Renal cortical epithelial cell (primary cell): ENCODE measurements at regions not wholly inside any gene's neighbourhood (a gene's known extent, or its start where the extent isn't known, plus 50 kb on each side); places are given as distances from the start of the nearest gene placed in this dataset.

Experiments
- DNase-seq: peaks from one replicate; pipeline ENCODE4 v3.0.0-alpha.2; 2011; ENCODE audit warnings: low read depth

GRCh38 chrX:39536211-39536610, 561.5 kb downstream of the BCOR start:
- no peak for DNase-seq

GRCh38 chrX:39541881-39542280, 555.9 kb downstream of the BCOR start:
- DNase-seq = no peak

GRCh38 chrX:39542316-39542715, 555.4 kb downstream of the BCOR start:
- no peak for DNase-seq

- DNase-seq = no peak
Measured at GRCh38 chrX:39550795-39551361, 546.9 kb downstream of the BCOR start.

- no peak for DNase-seq
Measured at GRCh38 chrX:39551762-39552161, 546.0 kb downstream of the BCOR start.

- no peak for DNase-seq
Measured at GRCh38 chrX:39555431-39555830, 542.3 kb downstream of the BCOR start.

GRCh38 chrX:39556056-39556455, 541.7 kb downstream of the BCOR start:
- DNase-seq = no peak

- DNase-seq = peak; percentile 23
Measured at GRCh38 chrX:39559229-39559628, 538.5 kb downstream of the BCOR start.

GRCh38 chrX:39560271-39560670, 537.5 kb downstream of the BCOR start:
- no peak for DNase-seq

GRCh38 chrX:39563178-39563577, 534.6 kb downstream of the BCOR start:
- DNase-seq = no peak

- DNase-seq = no peak
Measured at GRCh38 chrX:39564751-39565150, 533.0 kb downstream of the BCOR start.

- DNase-seq = no peak
Measured at GRCh38 chrX:39574178-39574577, 523.6 kb downstream of the BCOR start.

GRCh38 chrX:39576041-39576872, 521.5 kb downstream of the BCOR start:
- no peak for DNase-seq

- DNase-seq = no peak
Measured at GRCh38 chrX:39577206-39577984, 520.4 kb downstream of the BCOR start.

- DNase-seq = no peak
Measured at GRCh38 chrX:39577985-39578869, 519.5 kb downstream of the BCOR start.

- DNase-seq = no peak
Measured at GRCh38 chrX:39580043-39580442, 517.7 kb downstream of the BCOR start.

- no peak for DNase-seq
Measured at GRCh38 chrX:39581411-39581810, 516.3 kb downstream of the BCOR start.

- DNase-seq = peak; percentile 61
Measured at GRCh38 chrX:39582091-39582490, 515.7 kb downstream of the BCOR start.

GRCh38 chrX:39582976-39583375, 514.8 kb downstream of the BCOR start:
- no peak for DNase-seq

GRCh38 chrX:39585808-39586207, 511.9 kb downstream of the BCOR start:
- DNase-seq = no peak

GRCh38 chrX:39586359-39586758, 511.4 kb downstream of the BCOR start:
- no peak for DNase-seq

- DNase-seq = no peak
Measured at GRCh38 chrX:39591099-39591498, 506.7 kb downstream of the BCOR start.
